GM12872 (cell line): ENCODE measurements at regions not wholly inside any gene's neighbourhood (a gene's known extent, or its start where the extent isn't known, plus 50 kb on each side); places are given as distances from the start of the nearest gene placed in this dataset.

ENCODE experiments used
- TF ChIP-seq, protein P1 (sequence below): IDR thresholded peaks from 3 replicates; pipeline ENCODE4 v1.5.1; 2011; ENCODE audit warnings: low read depth, mild to moderate bottlenecking, low read length, moderate library complexity; ENCODE audit not compliant: insufficient read depth

DNA sequence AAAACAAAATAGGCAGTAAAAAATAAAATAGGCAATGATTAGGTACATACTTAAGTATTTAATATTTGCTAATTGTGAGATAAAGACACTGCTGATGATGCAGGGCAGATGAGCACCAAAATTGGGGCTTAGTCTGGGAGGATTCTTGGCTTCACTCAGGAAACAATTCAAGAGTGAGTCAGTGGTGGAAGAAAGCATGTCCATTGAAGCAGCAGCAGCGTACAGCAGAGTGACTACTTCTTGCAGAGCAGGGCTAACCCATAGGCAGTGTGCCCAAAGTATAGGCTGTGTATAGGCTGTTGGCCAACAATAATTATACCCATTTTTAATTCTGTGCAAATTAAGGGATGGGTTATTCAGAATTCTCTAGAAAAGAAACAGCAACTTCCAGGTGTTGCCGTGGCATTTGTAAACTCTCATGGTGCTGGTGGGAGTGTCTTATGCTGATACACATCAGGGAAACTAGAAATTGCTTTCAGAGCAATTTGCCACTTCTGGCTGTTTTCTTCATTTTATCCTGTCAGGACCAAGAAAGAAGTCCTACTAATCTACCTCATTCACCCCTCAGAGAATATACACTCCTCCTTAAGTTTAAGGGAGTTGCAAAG is 317.3 kb upstream of the NAALADL2 start:
- TF ChIP-seq, protein P1, sequence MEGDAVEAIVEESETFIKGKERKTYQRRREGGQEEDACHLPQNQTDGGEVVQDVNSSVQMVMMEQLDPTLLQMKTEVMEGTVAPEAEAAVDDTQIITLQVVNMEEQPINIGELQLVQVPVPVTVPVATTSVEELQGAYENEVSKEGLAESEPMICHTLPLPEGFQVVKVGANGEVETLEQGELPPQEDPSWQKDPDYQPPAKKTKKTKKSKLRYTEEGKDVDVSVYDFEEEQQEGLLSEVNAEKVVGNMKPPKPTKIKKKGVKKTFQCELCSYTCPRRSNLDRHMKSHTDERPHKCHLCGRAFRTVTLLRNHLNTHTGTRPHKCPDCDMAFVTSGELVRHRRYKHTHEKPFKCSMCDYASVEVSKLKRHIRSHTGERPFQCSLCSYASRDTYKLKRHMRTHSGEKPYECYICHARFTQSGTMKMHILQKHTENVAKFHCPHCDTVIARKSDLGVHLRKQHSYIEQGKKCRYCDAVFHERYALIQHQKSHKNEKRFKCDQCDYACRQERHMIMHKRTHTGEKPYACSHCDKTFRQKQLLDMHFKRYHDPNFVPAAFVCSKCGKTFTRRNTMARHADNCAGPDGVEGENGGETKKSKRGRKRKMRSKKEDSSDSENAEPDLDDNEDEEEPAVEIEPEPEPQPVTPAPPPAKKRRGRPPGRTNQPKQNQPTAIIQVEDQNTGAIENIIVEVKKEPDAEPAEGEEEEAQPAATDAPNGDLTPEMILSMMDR, result no peak

DNA sequence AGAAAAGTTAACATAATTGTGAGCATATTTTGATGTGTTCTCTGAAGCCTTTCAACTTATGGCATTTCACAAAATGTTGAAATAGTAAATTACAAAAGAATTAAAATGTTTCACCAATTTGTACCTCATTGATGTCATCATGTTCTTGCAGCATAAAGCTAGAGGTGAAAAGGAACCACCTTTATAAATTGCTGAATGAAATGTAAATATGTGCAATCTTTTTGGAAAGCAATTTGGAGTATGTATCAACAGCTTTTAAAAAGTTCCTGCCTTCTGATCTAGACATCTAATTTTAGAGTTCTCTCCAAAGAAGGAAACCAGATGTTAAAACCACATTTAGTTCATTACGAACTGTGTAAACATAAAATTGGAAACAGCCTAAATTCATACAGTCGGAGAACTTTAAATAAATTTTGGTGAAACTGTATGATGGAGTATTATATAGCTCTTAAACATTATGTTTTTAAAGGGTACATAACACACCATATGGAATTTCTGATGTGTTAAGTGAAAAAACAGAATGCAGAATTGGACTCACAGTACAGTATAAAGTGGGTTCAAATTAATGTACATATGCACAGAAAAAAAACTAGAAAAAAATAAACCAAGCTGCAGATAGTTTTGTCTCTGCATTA is 311.2 kb upstream of the NAALADL2 start:
- TF ChIP-seq, protein P1, result no peak

DNA sequence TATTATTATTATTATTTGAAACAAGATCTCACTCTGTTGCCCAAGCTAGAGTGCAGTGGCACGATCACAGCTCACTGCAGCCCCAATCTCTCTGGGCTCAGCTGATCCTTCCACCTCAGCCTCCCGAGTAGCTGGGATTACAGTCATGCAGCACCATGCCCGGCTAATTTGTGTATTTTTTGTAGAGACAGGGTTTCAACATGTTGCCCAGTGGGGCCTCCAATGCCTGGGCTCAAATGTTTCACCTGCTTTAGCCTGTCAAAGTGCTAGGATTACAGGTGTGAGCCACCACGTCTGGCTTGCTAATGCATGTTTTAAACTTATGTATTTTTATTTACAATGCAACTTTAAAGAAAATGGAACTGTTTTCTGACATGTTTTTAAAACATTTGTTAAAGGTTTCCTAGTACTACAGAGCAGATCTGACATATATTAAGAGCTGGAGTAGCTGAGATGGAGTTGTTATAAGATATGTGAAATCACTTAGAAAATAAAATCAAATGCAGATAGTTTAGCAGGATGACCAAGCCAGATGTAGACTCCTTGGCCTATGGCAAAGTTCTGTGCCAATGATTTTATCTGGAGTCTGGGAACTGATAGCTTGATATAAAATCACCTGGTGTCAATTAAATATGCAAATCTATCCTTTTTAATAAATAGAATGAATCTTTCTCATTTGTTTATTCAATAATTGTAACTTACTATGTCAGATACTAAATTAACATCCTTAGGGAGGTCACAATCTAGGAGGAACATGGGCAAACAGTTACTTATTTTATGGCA is 310.1 kb upstream of the NAALADL2 start:
- TF ChIP-seq, protein P1, result no peak

DNA sequence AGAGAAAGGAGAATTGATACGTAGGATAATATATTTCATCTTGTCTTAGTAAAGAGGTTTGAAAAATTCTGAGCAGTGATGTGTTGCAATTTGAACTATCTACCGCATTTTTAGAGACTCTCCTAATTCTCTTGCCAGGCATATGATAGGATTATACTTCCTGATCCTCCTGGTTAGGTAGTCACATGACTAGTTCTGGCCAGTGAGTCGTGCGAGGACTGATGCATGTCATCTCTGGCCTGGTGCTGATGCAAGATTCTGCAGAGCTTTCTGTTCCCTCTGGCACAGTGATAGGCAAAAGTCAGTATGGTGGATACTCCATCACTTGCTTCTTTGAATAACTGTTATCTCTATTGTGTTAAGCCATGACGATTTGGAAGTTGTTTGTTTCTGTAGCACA is 277.6 kb upstream of the NAALADL2 start:
- TF ChIP-seq, protein P1, result no peak

DNA sequence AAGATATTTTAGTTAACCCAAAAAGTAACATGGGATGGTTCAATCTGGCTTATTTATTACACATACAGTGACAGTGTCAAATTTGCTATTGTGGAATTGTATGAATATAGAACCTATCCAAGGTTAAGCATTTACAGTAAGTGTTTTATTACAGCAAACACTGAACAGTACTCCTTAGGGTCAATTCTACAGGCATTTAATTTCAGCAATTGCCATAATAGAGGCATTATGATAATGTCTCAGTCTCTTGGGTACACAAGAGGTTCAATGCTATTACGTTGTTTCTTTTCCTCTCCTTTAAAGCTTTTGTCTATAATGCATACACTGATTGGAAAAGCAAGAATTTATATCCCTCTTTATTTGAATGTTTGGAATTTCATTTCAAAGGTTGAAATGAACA is 275.7 kb upstream of the NAALADL2 start:
- TF ChIP-seq, protein P1, result no peak

DNA sequence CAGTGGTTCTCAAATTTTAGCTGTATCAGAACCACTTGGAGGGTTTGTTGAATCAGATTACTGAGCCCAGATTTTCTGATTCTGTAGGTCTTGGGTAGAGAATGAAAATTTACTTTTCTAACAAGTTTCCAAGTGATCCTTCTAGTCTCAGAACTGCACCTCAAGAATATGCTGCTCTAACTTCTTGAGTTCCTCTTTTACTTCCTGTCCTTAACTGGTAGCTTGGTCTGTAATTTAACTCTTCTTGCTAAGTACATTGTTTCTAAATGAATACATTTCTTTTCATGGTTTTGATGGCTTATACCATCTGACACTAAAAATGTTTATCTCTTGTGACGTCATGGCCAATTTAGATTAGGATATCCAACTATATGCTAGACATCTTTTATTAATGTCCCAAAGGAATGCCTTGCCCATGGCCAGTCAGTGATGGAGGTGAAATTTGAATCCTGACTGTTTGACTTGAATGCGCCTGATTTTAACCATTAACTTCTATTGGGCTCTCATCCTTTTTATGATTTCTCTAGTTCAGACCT is 262.6 kb upstream of the NAALADL2 start:
- TF ChIP-seq, protein P1, result no peak

DNA sequence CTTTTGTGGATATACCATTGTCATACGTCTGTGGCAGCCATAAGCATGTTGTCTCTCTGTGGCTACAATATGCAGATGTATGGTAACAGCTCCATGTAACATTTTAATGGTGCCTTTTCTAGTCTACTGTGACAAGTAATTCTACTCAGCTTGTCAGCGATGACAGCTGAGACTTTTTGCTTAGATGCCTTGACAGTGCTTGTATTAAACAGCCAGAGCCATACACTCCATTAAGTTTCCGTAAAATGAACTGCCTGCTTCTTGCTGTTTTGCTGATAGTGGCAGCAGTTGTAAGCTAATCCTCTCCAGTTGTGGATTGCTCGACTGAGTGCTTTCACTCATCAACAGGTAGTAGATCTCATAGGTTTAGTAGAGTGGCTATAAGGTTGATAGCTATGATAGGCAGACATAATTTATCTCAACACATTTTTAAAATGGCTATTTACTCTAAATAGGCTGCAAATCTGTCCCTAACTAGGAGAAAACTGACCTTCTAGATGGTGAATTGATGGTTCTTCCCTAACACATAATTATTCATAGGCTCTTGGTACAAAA is 260.2 kb upstream of the NAALADL2 start:
- TF ChIP-seq, protein P1, result no peak
